ENCODE measurements at regions not wholly inside any gene's neighbourhood (a gene's known extent, or its start where the extent isn't known, plus 50 kb on each side); places are given as distances from the start of the nearest gene placed in this dataset.

- TF ChIP-seq CTCF (IDR thresholded peaks at IDR 0.05): no peak
- TF ChIP-seq POLR2A (IDR thresholded peaks at IDR 0.05): no peak
Measured at GRCh38 chr6:113194090-113194489, 663.1 kb upstream of the MARCKS start.
